Thoracic aorta (tissue), 2 donors: ENCODE measurements at regions not wholly inside any gene's neighbourhood (a gene's known extent, or its start where the extent isn't known, plus 50 kb on each side); places are given as distances from the start of the nearest gene placed in this dataset.

Experiments used
- ATAC-seq: fragments of 150-250 bp; one replicate; pipeline ENCODE4 v1.8.0; 2017; ENCODE audit warnings: low read depth; ENCODE audit not compliant: insufficient number of reproducible peaks, low FRiP score
- DNase-seq: peaks from one replicate; pipeline ENCODE4 v3.0.0-alpha.2; 2020; ENCODE audit warnings: low spot score
- H3K27ac ChIP-seq, 2 donors: fragments of 200-600 bp; sonication (generic); 1 replicate in 1 of 2; 2 replicates in 1 of 2; pipeline ENCODE4 v1.5.1; 2016; ENCODE audit warnings: mild to moderate bottlenecking in 2 of 2, moderate library complexity in 2 of 2
- H3K27me3 ChIP-seq: fragments of 200-600 bp; sonication (generic); replicated peaks from 2 replicates; pipeline ENCODE4 v1.6.0; 2016; ENCODE audit warnings: mild to moderate bottlenecking; ENCODE audit not compliant: insufficient read depth
- H3K36me3 ChIP-seq: fragments of 200-600 bp; sonication (generic); one replicate; pipeline ENCODE4 v1.5.1; 2016
- H3K4me1 ChIP-seq, 2 donors: fragments of 200-600 bp; sonication (generic); 1 replicate in 1 of 2; 2 replicates in 1 of 2; pipeline versions ENCODE4 v1.5.1 to v1.6.0; 2016; ENCODE audit warnings: low read depth in 2 of 2, mild to moderate bottlenecking in 1 of 2; ENCODE audit not compliant: control insufficient read depth in 1 of 2
- H3K4me3 ChIP-seq: fragments of 200-600 bp; sonication (generic); 2 replicates; pipeline ENCODE4 v1.5.1; 2016; ENCODE audit warnings: mild to moderate bottlenecking
- H3K9me3 ChIP-seq: fragments of 200-600 bp; sonication (generic); 2 replicates; pipeline ENCODE4 v1.5.1; 2016
- CTCF ChIP-seq: fragments of 200-600 bp; sonication (generic); IDR thresholded peaks from one replicate; pipeline ENCODE4 v1.5.1; 2019; ENCODE audit warnings: antibody characterized with exemption

DNA sequence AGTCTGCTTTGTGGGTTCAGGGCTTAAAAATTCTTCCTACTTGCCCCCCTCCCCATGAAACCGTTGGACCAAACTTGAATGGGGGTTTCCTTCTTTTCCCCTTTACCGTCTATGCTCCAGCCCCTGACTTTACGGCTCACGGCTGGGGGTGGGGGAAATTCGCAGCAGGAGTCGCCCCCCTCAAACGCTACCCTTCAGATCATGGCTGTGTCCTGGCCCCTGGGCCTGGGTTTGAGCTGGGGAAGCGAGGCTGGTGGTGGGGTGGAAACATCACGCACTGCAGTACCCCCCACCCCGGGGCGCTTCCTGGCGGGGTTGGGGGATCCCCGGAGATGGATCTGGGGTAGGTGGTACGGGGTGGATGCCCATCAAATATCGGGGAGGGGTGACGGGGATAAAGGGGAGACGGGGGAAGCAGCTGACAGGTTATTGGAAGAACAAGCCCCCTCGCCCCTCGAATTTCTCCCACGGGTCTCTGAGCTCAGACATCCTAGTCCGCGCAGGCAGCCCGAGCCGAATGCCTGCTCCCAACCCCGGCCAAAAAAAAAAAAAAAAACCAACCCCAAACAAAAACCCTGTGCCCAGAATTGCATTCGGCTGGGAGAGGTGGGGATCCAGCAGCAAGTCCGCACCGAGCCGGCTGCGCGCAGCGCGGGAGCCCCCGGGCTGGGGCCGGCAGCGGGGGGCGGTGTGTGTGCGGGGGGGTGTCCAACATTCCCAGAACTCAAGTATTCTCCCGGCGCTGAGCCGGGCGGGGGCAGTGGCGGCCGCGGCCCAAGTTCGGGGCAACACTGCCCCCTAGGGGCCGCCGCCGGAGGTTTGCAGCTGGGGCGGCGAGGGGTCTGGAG is 59.0 kb upstream of the ACOT11 start:
- Histone ChIP-seq H3K4me1 (peaks cover 13 to 28% of the 10 kb centered on the region in 2 donors), H3K27ac (peak overlapping the region; percentile 98 to 99), H3K36me3 (no peaks in the 10 kb centered on the region), H3K27me3 (no peaks in the 10 kb centered on the region), H3K9me3 (no peaks in the 10 kb centered on the region), H3K4me3 (peak overlapping the region; percentile 93)
- DNase-seq (peak; percentile 36), ATAC-seq (peak; percentile 47)
- TF ChIP-seq CTCF = peak; percentile 98

DNA sequence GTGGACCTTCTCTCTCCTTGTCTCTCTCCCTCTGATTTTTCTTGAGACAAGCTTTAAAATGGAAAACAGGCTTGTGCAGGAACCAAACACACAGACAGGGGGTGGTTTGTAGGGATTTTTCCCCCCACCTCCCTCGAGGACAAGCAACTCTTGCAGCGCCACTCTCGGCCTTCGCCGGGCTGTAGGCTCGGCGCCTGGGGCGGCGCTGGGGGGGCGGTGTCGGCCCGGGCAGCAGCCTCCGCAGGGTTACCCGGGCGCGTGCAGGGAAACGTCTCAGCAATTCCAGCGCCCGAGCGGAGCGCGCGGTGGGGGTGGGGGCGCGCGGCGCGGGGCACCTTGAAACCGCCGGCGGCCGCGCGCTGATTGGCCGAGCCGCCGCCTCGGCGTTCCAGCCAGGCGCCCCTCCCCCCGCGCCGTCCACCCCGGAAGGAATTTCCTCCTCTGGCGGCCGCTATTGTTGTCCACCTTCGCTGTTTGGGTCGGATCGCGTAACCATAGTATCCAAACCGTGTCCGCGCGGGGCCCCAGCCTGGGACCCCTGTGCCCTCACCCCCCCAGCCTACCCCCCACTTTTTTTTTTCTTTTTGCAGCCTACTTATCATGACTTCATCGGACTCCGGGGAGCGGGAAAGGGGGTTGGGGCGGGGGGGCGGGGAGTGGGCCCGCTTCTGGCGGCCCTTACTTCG is 59.8 kb upstream of the ACOT11 start:
- peaks cover 13 to 28% of the 10 kb centered on the region in 2 donors for H3K4me1 ChIP-seq
- H3K36me3 ChIP-seq = no peaks in the 10 kb centered on the region
- DNase-seq = peak; percentile 64
- no peaks in the 10 kb centered on the region for H3K9me3 ChIP-seq
- no peaks in the 10 kb centered on the region for H3K27me3 ChIP-seq
- no peak for TF ChIP-seq CTCF
- ATAC-seq = peak; percentile 75
- peak overlapping the region; percentile 98 to 99 for H3K27ac ChIP-seq
- peak overlapping the region; percentile 93 for H3K4me3 ChIP-seq

DNA sequence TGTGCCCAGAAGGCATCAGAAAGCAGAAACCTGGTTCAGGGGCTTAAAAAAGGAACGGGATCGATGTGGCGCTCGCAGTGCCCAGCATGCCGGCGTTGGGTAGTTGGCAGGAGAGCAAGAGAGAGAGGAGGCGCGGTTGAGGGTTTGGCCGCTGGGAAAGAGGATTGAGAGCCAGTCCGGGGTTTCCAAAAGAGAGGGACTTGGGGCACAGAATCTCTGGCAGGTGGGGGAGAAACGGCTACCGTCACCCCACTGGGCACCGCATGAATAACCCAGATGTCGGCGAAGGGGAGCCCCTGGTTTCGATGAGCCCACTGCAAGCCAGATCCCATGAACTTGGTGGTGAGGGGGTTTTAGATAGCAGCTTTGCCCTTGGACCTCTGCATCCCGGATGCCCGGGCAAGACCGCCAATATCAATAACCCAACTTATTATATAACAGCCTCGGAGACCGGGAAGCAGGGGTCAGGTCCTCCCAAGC is 60.4 kb upstream of the ACOT11 start:
- Histone ChIP-seq H3K36me3 (no peaks in the 10 kb centered on the region), H3K4me1 (peaks cover 13 to 28% of the 10 kb centered on the region in 2 donors), H3K27ac (peak overlapping the region; percentile 81 to 99), H3K9me3 (no peaks in the 10 kb centered on the region), H3K27me3 (no peaks in the 10 kb centered on the region), H3K4me3 (peak overlapping the region; percentile 93)
- ATAC-seq = no peak
- no peak for TF ChIP-seq CTCF
- DNase-seq = no peak

DNA sequence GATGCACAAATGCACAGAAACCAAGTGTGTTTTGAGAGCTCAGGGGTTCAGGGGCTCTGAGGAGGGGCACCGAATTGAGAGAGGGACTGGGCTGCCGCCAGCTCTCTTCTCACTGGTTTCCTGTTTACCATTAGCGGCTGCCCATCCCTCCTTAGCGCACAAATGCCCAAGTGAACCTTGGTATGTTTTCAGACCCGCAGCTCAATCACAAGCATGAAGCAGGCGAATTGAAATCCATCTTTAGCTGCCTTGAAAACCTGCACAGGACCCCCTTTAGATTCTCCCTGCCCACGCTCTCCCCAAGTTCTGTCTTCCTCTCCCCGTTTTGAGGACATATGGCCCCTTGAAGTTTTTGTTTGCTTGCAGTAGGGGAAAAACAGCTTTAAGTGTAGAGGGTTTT is 61.1 kb upstream of the ACOT11 start:
- DNase-seq (no peak), ATAC-seq (no peak)
- no peak for TF ChIP-seq CTCF
- Histone ChIP-seq H3K27ac (peak overlapping the region; percentile 81 to 99), H3K4me1 (peaks cover 13 to 28% of the 10 kb centered on the region in 2 donors), H3K36me3 (no peaks in the 10 kb centered on the region), H3K4me3 (peak overlapping the region; percentile 93), H3K9me3 (no peaks in the 10 kb centered on the region), H3K27me3 (no peaks in the 10 kb centered on the region)

GRCh38 chr1:54485416-54485815 is 62.6 kb upstream of the ACOT11 start:
- no peaks in the 10 kb centered on the region for H3K36me3 ChIP-seq
- TF ChIP-seq CTCF = no peak
- no peaks in the 10 kb centered on the region for H3K9me3 ChIP-seq
- DNase-seq (no peak), ATAC-seq (no peak)
- peaks cover 13 to 22% of the 10 kb centered on the region in 2 donors for H3K4me1 ChIP-seq
- H3K27ac ChIP-seq = no peak overlapping the region
- H3K27me3 ChIP-seq = no peaks in the 10 kb centered on the region
- no peak overlapping the region for H3K4me3 ChIP-seq
